Left lung (tissue), 4 donors: ENCODE measurements at regions not wholly inside any gene's neighbourhood (a gene's known extent, or its start where the extent isn't known, plus 50 kb on each side); places are given as distances from the start of the nearest gene placed in this dataset.
A peak's percentile ranks its signal among the peaks of the same experiment; 100 is the strongest.

Experiments used
- ATAC-seq: fragments of 200-7000 bp; cut with Tn5 transposase; one replicate; pipeline ENCODE4 v1.9.1; 2020; ENCODE audit warnings: moderate library complexity
- DNase-seq, 4 donors: peaks; one replicate each; pipeline ENCODE4 v3.0.0-alpha.2; 2013 to 2020
- H3K27ac ChIP-seq, 2 donors: fragments of 200-600 bp; sonication (generic) in 1 of 2; one replicate each; pipeline versions ENCODE4 v1.5.0 to v1.8.0; 2020 to 2021
- H3K27me3 ChIP-seq, 2 donors: fragments of 200-600 bp; sonication (generic) in 1 of 2; one replicate each; pipeline versions ENCODE4 v1.5.0 to v1.8.0; 2020 to 2021
- H3K36me3 ChIP-seq, 2 donors: fragments of 200-600 bp; sonication (generic) in 1 of 2; one replicate each; pipeline versions ENCODE4 v1.5.0 to v1.8.0; 2020 to 2021
- H3K4me1 ChIP-seq, 2 donors: fragments of 200-600 bp; one replicate each; pipeline ENCODE4 v1.8.0; 2021
- H3K4me3 ChIP-seq, 2 donors: fragments of 200-600 bp; sonication (generic) in 1 of 2; one replicate each; pipeline versions ENCODE4 v1.5.0 to v1.8.0; 2020 to 2021; ENCODE audit warnings: mild to moderate bottlenecking in 1 of 2
- H3K9me3 ChIP-seq, 2 donors: fragments of 200-600 bp; sonication (generic) in 1 of 2; one replicate each; pipeline versions ENCODE4 v1.5.0 to v1.8.0; 2020 to 2021
- CTCF ChIP-seq, 2 donors: fragments of 200-600 bp; sonication (generic) in 1 of 2; IDR thresholded peaks; one replicate each; pipeline versions ENCODE4 v1.5.0 to v1.8.0; 2021; ENCODE audit warnings: antibody characterized with exemption in 2 of 2
- intact Hi-C, 2 donors: fragments of 100-400 bp; cut with DNase I; formaldehyde crosslinking; loops; one replicate each; pipeline versions ENCODE4 v1.11.2 to v1.14.2; 2022
- donor health status: DM: no; HTN: yes; CAD: no.
- donor health status: DM: no; HTN: no; CAD: no.

GRCh38 chr4:110924761-110925160 lies 301.9 kb upstream of the PITX2 start:
- no peak overlapping the region for H3K27ac ChIP-seq
- DNase-seq, result no peak
- H3K27me3 ChIP-seq, result no peaks in the 10 kb centered on the region
- no peak for ATAC-seq
- TF ChIP-seq CTCF (IDR thresholded peaks at IDR 0.05), result no peak
- intact Hi-C loops, result no loop called here
- H3K4me1 ChIP-seq, result no peaks in the 10 kb centered on the region
- H3K4me3 ChIP-seq, result no peak overlapping the region
- no peaks in the 10 kb centered on the region for H3K9me3 ChIP-seq
- H3K36me3 ChIP-seq, result no peaks in the 10 kb centered on the region

- no peak for TF ChIP-seq CTCF (IDR thresholded peaks at IDR 0.05)
- no peak overlapping the region for H3K4me3 ChIP-seq
- H3K36me3 ChIP-seq, result no peaks in the 10 kb centered on the region
- no peak for DNase-seq
- no peak for ATAC-seq
- no peaks in the 10 kb centered on the region for H3K9me3 ChIP-seq
- H3K4me1 ChIP-seq, result no peaks in the 10 kb centered on the region
- no peak overlapping the region for H3K27ac ChIP-seq
- H3K27me3 ChIP-seq, result no peaks in the 10 kb centered on the region
- intact Hi-C loops, result no loop called here
Observed at GRCh38 chr4:110926841-110927400, 304.0 kb upstream of the PITX2 start.

- no peak for TF ChIP-seq CTCF (IDR thresholded peaks at IDR 0.05)
- DNase-seq, result no peak
- H3K27me3 ChIP-seq, result no peaks in the 10 kb centered on the region
- no peaks in the 10 kb centered on the region for H3K9me3 ChIP-seq
- no peaks in the 10 kb centered on the region for H3K36me3 ChIP-seq
- no peak overlapping the region for H3K4me3 ChIP-seq
- no peak overlapping the region for H3K27ac ChIP-seq
- ATAC-seq, result no peak
- H3K4me1 ChIP-seq, result no peaks in the 10 kb centered on the region
- intact Hi-C loops, result no loop called here
Observed at GRCh38 chr4:110933341-110933740, 310.5 kb upstream of the PITX2 start.

GRCh38 chr4:110944501-110944900 lies 321.6 kb upstream of the PITX2 start:
- DNase-seq, result no peak
- Histone ChIP-seq H3K4me1 (no peaks in the 10 kb centered on the region), H3K36me3 (no peaks in the 10 kb centered on the region), H3K27me3 (no peaks in the 10 kb centered on the region), H3K4me3 (no peak overlapping the region), H3K9me3 (no peaks in the 10 kb centered on the region), H3K27ac (no peak overlapping the region)
- intact Hi-C loops, result no loop called here
- no peak for TF ChIP-seq CTCF (IDR thresholded peaks at IDR 0.05)
- no peak for ATAC-seq

GRCh38 chr4:110945600-110945999 lies 322.7 kb upstream of the PITX2 start:
- no peaks in the 10 kb centered on the region for H3K36me3 ChIP-seq
- TF ChIP-seq CTCF (IDR thresholded peaks at IDR 0.05), result no peak
- H3K4me3 ChIP-seq, result no peak overlapping the region
- H3K27me3 ChIP-seq, result no peaks in the 10 kb centered on the region
- ATAC-seq (no peak), DNase-seq (peak in 1 of 4 donors; percentile 70)
- intact Hi-C loops, result no loop called here
- no peaks in the 10 kb centered on the region for H3K9me3 ChIP-seq
- H3K4me1 ChIP-seq, result no peaks in the 10 kb centered on the region
- H3K27ac ChIP-seq, result no peak overlapping the region
